ENCODE measurements at regions not wholly inside any gene's neighbourhood (a gene's known extent, or its start where the extent isn't known, plus 50 kb on each side); places are given as distances from the start of the nearest gene placed in this dataset.

DNA sequence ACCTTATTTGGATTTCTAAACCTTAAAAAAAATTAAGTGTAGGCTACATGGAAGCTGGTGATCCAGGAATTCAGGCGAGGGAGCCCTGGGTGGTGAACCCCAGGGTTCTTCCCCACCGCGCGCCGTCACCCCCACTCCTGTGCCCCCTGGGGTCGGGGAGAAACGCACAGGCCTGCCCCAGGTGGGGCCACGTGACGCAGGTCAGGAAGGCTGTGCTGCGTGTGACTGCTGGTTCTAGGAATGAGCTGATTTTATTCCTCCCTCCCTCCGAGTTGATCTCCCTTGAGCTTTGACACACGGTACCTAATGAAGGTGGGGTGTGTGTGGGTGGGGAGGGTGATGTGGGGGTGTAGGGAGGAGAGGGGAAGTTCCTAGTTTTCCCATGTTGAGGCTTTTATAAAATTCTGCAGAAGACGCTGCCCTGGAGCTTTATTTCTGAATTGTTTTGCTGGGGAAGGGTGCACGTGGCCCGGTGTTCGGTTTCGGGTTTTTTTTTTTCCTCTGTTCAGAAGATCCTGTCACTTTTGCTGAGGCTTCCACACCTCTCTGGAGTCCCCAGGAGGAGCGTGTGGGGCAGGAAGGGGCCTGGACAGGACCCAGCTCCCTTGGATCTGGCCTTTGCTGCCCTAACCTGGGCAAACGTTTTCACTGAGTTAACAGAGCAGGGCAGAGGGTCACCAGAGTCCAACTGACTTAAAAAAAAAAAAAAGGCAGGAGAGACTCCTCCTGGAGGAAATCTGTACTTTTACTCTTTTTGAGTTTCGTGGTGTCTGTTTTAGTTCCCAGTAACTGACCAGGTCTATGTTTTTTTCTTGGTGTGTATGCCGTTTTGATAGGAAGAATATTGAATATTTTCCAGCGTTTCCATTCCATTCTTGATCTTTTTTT, 55.8 kb upstream of the GSE1 start:
- DNase-seq (ENCODE audit: low spot score) = no peak

DNA sequence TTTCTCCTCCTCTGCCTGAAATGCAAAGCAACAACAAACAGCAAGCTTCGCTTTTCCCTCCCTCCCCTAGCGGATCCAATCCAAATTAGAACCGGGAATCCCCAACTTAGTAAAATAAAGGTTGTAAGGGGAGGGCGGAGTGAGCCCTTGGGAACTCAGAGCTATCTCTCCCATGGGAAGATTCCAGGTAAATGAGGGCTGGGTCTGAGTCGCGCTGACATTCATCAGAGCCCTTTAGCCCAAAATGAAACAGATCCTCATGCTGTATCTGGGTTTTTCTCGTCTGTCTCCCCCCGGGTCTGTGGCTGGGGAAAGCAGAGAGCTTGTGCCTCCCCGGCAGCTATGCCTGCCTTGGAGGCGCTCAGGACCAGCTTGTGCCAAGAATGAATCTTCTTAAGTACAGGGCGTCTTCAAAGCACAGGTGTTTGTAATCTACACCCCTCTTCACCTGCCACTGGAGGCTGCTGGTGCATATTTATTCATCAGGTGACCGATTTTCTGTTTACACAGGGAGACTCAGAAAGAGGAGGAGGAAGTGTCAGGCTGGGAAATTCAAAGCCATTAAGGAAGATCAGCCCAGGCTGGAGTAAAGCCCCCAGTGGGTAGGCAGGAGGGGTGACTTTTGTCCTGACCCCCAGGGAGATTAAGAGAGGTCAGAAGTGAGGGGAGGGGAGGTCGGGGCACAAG, 55.0 kb upstream of the GSE1 start:
- DNase-seq (ENCODE audit: low spot score) = no peak

DNA sequence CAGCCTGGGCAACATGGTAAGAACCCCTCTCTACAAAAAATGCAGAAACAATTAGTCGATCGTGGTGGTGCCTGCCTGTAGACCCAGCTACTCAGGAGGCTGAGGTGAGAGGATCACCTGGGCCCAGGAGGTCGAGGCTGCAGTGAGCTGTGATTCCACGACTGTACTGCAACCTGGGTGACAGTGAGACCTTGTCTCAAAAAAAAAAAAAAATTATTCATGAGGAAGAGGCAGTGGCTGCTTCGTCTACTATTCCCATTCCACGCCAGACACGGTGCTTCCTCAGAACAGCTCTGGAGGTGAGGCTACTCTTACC, 52.2 kb upstream of the GSE1 start:
- no peak for DNase-seq (ENCODE audit: low spot score)

DNA sequence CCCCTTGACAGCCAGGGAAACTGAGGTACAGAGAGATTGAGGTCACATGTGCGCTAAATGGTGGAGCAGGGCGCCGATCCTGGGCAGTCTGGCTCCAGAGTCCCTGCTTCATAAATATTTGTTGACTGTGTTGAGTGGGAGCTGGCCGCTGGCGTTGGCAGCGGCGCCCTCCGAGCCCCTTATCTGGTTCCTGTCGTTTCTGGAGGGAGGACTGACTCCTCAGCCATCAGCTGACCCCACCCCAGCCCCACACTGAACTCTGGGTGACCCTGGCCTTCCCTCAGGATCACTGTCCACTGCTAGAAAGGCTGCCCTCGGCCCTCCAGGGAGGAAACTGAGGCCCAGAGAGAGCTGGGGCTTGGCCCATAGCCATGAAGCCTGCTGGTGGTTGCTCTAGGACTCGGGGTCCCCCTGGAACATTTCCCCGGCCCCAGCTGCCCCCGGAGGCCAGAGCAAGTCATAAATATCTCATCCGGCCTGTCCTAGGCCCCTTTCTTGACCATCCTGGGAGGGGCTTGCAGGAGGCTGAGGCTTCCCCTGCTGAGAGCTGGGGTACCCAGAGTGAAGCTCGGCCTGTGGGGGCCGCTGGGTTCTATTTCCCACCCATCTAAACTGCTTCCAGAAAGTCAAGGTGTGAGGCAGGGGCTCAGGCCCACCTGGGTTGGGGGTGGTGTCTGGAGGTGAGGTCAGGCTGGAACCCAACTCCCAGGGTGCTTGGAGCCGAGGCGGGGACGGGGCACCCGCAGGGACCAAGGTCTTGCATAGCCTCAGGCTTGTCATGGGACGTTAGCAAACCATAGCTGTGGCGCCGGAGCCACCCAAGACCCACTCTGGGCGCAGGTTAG, 51.7 kb upstream of the GSE1 start:
- no peak for DNase-seq (ENCODE audit: low spot score)

- DNase-seq (ENCODE audit: low spot score) = no peak
These were observed 50.9 kb upstream of the GSE1 start for GRCh38 chr16:85562093-85562786.

DNA sequence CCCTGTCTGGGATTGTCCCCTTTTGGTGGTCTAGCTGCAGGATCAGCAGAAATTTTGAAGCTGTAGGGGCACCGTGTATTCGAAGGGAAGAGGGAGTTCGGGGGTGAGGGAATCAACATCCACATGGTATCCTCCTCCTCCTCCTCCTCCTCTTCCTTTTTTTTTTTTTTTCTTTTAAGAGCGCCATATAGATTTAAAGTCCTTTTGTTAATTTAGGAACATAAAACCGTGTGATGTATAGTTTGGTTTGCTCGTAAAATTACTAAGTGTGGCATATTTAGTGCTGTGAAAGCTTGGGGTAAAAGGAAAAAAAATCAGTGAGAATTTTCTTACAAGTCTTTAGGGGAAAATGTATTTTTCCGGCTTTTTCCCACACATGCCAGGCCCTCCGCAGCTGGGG, 50.1 kb upstream of the GSE1 start:
- DNase-seq (ENCODE audit: low spot score) = no peak
